Stimulated activated CD8-positive, alpha-beta memory T cell treated with anti-CD3 and anti-CD28 coated beads, Interleukin-2, amount 100 ng/mL, for 48 hours (primary cell): ENCODE measurements at regions not wholly inside any gene's neighbourhood (a gene's known extent, or its start where the extent isn't known, plus 50 kb on each side); places are given as distances from the start of the nearest gene placed in this dataset.
"Not testable (repeated sequence)": the region's sequence is repeated elsewhere in the genome, so short reads cannot be mapped to it uniquely, and the experiment has no call there.

Experiments
- DNase-seq, 2 donors: peaks; one replicate each; pipeline ENCODE4 v3.0.0-alpha.2; 2020; ENCODE audit warnings: low read depth in 2 of 2

DNA sequence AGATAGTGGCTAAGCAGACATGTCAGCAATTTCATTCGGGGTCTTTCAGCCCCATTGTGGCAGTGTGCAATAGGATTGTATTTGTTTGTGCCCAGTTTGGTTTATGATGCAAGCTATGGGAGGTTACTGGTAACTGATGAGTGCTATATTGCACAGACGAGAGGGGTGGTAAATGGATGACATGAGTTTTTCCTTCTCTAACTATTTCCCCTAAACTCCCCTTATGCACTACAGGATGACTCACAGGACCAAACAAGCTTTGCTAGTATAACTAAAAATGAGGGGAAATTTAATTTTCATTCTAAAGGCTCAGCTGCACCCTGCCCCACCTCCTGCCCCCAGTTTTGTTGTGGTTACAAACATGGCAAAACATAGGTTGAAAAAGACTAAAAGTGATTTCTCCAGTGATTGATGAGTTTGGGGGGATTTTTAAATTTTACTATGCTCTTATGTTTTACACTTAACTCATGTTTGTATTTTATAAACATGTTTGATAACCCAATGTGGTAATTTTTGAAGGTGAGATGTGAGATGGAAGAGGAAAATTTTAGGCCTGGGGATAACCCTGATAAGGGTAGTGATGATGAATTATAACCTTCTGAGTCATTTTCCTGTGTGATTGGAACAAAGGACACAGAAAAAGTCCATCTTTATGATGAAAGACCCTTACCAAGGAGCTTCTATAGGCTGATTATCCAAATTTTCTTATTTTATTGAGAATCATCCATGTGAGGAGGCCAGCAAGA, 60.8 kb upstream of the NAMPT start:
- DNase-seq = peak in 1 of 2 donors; percentile 38

DNA sequence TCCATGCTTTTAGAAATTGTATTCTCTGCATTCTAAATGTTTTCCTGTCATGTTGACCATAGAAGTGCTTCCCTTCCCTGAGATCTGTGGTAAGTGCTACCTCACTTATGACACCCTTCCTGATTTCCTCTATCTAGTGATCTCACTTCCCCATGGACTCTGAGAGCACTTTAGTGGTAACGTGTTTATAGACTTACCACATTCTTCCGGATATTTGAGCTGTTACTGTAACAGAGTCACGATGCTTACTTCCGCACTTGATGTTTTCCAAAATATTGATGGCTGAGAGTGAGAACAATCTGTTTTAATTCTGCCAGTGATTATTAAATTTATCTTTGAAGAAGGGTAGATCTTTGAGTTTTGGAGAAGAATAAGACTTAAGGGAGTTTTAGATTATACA, 60.1 kb upstream of the NAMPT start:
- DNase-seq = no peak

DNA sequence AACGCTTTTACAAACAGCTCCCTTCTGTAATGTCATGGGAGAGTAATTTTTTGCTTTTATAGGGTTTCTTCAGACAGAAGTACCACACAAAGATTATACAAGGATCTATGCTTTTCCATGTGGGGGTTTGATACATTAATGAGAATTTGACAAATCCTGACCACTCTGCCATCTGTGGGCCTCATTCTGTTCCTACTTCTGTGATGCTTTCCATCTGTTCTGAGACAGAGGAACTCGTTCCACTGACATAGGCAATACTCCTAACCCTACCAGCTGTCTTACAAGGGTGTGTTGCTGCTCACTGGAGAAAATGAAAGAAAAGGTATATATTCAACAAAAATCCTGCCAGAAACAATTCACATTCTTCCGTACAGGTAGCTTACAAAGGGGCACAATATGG, 59.4 kb upstream of the NAMPT start:
- DNase-seq = no peak

DNA sequence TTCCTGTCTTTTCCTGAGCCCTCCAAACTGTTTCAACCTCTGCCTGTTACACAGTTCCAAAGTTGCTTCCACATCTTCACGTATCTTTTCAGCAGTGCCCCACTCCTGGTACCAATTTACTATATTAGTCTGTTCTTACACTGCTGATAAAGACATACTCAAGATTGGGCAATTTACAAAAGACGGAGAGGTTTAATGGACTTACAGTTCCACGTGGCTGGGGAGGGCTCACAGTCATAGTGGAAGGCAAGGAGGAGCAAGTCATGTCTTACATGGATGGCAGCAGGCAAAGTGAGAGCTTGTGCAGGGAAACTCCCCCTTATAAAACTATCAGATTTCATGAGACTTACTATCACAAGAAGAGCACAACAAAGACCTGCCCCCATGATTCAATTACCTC, 57.3 kb upstream of the NAMPT start:
- DNase-seq = not testable (repeated sequence)

DNA sequence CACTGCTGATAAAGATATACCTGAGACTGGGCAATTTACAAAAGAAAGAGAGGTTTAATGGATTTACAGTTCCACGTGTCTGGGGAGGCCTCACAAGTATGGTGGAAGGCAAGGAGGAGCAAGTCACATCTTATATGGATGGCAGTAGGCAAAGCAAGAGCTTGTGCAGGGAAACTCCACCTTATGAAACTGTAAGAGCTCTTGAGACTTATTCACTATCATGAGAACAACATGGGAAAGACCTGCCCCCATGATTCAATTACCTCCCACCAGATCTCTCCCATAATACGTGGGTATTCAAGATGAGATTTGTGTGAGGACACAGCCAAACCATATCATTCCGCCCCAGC, 55.4 kb upstream of the NAMPT start:
- DNase-seq = not testable (repeated sequence)

DNA sequence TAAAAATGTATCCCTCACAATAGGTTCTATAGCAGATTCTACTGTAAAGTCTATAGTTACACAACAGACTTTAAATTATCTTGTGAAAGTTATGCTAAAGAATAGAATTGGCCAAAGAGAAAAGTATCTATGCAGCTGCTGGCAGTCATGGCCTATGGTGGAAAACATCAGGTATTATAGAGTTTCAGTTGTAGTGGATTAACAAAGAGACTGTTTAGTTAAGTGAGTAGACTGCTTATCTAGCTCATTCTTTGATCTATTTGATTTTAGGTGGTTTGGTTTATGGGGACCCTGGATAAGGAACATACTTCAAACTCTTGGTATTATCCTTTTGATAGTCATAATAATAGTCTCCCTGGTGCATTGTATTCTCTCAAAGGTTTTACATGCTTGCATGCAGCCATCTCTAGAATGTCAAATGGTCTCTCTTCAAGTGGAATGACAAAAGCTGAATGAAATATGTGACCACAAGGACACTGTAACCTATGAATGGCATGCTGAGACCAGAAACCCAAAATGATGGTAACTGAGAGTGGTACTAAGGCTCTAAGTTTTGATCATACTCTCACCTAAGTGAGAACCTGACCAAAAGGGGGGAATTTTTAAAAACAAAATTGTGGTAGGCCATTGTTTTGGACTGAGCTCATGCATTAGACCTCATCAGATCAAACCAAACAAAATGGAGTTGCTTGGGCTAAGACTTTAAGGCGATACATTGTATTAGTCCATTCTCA, 54.9 kb upstream of the NAMPT start:
- DNase-seq = no peak

DNA sequence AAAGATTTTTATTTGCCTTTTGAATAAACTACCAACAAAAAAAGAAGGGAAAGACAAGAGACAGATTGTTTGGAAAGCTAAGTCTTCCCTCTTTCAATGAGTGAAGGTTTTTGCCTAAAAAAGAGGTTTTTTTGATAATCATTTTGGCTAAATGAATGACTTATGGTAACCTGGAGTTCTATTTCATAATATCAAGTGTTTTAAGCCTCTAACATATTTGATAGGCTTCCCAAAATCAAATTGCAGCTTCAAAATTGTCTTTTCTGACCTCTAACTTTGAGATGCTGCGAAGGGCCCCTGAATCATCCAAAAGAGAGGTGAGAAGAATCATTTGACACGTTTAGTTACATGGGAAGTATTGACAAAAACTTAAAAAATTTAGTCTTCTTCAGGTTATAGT, 53.0 kb upstream of the NAMPT start:
- DNase-seq = no peak

DNA sequence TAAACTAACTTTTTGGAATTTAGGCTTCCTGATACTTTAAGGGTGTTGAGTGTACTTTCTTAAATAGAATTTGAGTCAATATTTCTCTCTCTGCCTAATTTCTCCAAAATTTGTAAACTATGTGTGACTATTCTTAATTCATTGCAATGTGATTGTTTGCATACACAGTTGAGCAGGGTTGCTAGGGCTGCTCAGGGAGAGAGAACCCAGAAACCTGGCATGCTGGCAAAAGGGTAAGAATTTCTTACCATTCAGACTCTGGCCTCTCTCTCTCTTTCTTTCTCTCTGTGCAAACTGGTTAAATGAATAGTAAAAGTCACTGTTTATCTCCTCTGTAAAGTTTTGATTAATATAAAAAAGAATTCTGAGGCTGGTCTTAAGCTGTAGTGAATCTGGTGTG, 51.0 kb upstream of the NAMPT start:
- no peak for DNase-seq
